ENCODE measurements at regions not wholly inside any gene's neighbourhood (a gene's known extent, or its start where the extent isn't known, plus 50 kb on each side); places are given as distances from the start of the nearest gene placed in this dataset.
A peak's percentile ranks its signal among the peaks of the same experiment; 100 is the strongest.
"Not testable (repeated sequence)": the region's sequence is repeated elsewhere in the genome, so short reads cannot be mapped to it uniquely, and the experiment has no call there.

DNA sequence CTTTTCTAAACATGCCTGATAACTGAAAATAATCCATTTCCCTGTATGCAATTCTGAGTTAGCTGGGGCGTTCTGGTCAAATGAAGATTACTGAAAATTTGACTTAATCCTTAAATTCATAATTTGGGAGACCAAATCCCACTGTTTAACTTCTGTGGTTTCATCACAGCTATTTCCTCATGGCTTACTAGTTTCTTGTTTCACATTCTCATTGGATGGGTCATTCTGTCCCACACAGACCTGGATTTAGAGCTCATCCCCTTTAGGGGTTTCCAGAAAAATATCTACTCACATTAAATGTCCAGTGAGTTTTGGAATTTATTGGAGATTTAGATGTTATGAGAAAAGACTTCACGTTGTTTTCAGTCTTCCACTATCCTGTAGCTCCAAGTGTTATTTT, 709.3 kb upstream of the KLHL1 start:
- DNase-seq (ENCODE audit: extremely low read depth, low read depth), result no peak

DNA sequence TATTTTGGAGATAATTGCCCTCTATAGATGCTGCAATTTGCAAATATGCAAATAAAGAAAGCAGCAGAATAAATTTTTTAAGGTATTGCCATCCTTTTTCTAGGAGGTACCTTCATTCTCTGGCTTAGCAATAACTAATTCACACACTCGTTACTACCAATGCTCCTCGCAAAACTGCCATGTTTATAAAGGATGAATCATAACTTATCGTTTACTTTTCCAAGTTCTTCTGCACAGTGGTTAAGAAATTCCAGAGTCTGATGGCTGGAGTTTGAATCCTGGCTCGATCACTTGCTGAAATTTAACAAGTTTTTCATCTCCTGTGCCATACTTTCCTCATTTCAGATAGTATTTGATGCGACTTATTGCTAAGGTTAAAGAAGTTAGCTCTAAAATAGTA, 708.6 kb upstream of the KLHL1 start:
- DNase-seq (ENCODE audit: extremely low read depth, low read depth), result peak; percentile 22

DNA sequence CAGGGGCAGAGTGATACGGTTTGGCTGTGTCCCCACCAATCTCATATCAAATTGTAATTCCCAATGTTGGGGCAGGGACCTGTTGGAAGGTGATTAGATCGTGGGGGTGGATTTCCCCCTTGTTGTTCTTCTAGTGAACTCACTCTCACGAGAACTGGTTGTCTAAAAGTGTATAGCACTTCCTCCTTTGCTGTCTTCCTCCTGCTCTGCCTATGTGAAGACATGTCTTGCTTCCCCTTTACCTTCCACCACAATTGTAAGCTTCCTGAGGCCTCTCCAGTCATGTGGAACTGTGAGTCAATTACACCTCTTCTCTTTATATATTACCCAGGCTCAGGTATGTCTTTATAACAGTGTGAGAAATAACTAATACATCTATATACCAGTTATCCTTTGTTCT, 706.4 kb upstream of the KLHL1 start:
- DNase-seq (ENCODE audit: extremely low read depth, low read depth), result no peak

DNA sequence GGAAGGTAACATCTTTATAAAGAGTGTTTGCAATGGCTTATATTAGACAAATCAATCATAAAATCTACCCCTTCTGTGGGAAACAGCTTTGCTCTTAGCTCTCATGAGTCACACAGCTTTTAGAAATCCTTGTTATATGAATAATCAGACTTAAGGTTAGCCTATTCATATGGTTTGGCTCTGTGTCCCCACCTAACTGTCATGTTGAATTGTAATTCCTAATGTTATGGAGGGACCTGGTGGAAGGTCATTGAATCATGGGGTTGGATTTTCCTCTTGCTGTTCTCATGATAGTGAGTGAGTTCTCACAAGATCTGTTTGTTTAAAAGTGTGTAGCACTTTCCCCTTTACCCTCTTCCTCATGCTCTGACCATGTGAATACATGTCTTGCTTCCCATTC, 704.2 kb upstream of the KLHL1 start:
- no peak for DNase-seq (ENCODE audit: extremely low read depth, low read depth)

DNA sequence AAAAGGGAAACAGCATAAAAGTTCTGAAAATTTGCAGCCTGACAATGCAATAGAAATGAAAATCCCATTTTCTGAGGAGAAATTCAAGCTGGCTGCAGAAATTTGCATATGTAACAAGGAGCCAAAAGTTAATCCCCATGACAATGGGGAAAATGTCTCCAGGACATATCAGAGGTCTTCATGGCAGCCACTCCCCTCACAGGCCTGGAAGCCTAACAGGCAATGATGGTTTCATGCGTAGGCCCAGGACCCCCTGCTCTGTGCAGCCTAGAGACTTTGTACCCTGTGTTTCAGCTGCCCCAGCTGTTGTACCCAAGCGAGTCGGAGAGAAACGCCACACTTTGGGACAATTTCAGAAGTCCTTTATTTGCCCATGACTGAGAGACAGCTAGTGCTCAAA, 701.3 kb upstream of the KLHL1 start:
- DNase-seq (ENCODE audit: extremely low read depth, low read depth), result no peak

DNA sequence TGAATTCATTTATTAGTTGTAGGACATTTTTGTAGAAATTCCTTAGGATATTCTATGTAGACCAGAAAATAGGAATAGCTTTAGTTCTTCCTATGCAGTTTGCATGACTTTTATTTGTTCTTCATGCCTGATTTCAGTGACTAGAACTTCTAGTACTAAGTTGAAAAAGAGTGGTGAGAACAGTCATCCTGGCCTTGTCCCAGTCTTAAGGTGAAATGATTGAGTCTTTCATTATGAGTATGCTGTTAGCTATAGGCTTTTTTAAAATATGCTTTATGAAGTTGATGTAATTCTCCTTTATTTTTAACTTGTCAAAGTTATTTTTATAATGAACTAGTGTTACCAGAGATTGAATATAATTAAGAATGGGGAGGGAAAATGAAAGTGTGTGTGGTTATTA, 690.1 kb upstream of the KLHL1 start:
- no peak for DNase-seq (ENCODE audit: extremely low read depth, low read depth)

DNA sequence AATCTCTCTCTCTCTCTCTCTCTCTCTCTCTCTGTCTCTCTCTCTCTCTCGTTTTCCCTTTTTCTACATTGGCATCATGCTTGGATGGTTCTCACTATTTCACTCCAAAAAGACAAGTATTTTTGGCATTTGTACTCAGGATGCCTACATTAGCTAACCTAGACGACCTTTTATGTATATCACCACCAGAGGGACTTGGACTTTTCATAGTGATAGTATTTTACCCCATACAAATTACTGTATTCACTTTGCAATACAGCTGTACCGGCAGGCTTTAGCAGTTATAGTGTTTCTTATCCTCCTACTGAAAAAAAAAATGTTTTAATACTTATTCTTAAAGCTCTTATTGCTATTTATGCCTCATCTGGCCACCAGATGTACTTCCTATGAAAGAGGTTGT, 687.2 kb upstream of the KLHL1 start:
- DNase-seq (ENCODE audit: extremely low read depth, low read depth), result no peak

DNA sequence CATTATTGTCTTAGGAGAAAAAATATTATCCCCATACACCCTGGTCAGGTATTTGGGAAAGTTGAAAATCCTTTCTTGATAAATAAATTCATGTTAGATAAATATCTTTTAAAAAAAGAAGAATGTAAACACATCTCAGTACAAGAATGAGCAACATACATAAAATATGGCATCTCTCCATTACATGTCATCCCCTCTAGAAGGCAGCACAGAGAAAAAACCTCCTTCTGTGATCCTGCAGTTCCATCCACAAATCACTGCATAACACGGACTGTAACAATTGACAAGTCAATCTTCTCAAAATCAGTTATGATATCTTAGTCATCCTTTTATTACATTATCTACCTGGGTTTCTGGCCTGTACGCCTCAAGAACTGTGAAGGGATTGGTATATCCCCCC, 683.9 kb upstream of the KLHL1 start:
- no peak for DNase-seq (ENCODE audit: extremely low read depth, low read depth)

DNA sequence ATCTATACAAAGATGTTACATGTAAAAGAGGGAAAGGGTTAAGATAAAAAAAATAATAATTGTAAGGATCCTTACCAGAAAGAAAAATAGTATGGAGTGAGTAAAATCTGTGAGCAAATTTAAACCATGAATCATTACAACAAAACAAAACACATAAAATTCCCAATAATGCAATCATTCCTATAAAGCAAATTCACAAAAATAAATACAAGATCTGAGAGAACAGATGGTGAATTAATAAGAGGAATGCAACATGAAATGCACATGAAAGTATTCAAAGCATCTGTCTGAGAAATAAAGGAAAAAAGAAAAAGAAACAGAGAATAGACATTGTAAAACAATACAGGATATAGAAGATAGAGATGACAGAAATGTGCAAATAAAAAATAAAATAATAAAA, 681.5 kb upstream of the KLHL1 start:
- no peak for DNase-seq (ENCODE audit: extremely low read depth, low read depth)

DNA sequence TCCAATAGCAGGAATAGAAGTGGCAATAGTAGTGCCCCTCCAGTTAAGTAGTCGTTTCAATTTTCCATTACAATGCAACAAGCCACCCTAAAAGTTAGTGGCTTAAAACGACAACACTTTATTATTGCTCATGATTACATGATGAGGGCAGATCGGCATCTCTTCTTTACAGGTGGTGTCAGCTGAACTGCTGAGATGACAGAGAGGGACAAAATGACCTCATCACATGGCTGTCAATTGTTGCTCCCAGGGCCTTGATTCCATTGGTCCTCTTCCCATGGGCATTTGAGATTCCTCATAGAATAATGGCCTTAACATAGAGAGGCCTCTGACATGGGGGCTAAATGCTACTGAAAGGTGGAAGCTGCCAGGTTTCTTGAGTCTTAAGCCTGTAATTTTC, 679.8 kb upstream of the KLHL1 start:
- DNase-seq (ENCODE audit: extremely low read depth, low read depth), result no peak

DNA sequence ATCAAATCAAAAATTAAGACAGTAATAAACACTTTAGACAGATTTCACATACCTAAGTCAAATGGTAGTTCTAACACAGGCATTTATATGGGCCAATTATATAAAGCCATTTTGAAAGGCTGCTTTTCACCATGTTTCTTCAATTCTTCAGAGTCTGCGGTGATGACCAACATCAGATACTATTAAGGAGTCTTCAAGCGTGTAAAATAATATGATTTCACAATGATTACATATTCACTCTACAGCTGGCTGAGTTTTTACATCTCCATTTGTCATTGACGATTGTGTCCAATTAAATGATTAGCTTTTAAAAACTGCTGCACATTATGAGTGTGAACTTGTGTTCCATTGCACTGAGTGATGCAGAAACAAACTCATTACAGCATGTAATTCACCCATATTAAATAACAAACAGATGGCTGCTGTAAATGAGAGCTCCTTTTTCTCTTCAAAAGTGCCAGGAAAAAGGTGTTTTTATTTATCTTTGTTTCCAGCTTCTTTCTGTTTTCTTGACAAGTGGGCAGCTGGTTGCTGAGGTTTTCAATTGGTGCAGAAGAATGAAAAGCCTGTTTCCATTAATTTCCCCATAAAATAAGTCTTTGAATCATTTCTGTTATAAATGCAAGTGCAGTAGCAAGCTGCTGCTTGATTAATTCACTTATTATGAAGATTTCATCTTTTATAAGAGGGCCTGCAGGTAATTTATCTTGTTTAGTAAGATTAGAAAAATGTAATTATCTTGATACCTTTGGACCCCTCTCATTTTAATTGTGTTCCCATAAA, 676.1 kb upstream of the KLHL1 start:
- no peak for DNase-seq (ENCODE audit: extremely low read depth, low read depth)

DNA sequence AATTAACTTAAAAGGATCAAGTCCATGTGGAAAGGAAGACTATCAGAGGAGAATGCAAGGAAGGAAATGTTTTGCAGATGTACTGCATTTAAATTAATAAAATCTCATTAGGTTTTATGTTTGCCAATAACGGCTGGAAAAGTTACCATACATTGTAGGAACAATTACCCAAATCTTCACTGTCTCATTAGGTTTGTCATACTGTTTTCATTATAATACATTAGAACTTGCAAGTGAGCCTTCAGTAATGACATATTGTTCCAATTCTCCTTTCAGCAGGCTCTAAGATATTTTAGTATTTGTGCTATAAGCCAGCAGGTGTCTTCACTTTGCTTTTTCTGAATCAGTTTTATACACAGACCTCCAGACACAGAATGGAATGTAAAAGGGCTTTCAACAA, 661.6 kb upstream of the KLHL1 start:
- DNase-seq (ENCODE audit: extremely low read depth, low read depth), result no peak

DNA sequence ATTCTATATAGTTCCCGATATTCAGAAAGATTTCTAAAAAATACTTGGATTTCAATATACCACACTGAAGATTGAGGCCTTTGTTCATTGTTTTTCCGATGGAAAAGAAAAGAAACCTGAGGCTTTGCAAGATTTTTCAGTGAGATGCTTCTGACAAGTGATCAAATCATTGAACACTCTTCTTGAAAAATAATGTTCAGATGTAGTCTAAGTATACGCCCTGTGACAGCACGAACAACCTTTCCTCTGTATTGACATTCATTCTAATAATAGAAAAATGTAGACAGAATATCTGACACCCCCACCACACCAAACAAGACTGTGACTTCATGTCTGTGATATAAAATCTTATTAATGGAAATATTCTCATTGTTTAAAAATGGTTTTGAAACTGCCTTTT, 650.7 kb upstream of the KLHL1 start:
- no peak for DNase-seq (ENCODE audit: extremely low read depth, low read depth)

DNA sequence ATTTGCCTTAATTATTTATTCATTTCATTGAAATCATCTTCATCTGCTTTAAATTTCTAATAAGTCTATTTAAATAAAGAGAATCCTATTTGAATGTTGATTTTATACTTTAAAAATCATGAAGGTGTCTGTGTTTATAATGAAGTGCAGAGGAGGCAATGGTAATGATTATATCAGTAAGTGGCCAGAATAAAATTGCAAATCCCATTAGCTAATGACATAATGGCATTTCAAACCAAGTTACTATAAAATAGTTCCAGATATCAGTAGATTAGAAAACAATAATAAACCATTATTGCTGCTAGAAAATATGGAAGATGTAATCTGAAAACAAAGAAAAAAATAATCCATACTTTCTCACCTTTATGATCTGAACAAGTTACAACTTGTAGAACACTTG, 647.8 kb upstream of the KLHL1 start:
- DNase-seq (ENCODE audit: extremely low read depth, low read depth), result no peak

DNA sequence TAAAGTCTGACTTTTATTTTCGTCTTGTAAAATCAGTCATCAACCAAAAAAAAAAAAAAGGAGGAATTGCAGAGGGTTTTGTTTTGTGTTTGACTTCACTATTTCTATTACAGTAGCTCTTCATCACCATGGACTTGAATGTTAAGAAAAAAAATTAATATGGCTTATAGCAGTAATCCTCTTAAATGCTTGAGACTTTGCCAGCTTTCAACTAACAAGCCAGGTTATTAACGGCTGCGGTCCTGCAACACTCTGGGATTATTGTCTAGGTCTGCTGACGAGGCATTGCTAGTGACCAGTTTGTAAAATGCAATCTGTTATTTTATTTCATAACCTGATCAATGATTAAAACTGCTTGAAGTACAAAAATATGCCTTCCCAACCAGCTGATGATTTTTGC, 647.2 kb upstream of the KLHL1 start:
- no peak for DNase-seq (ENCODE audit: extremely low read depth, low read depth)

DNA sequence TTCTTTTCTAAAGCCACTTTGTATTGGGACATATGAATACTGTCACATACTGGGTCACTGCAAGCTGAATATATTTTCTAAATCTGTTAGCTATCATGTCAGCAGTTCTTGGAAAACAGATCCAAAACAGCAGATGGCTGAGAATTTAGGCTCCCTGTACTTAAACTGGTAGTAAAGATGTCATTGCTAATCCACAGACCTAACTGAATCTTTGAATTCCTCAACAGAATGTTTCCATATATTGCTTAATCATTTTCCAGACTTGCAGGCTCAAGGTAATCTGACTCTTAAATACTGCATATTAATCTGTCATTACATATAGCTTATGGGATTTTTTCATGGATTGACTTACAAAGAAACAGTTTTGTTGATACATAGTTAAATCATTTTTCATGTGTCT, 639.0 kb upstream of the KLHL1 start:
- DNase-seq (ENCODE audit: extremely low read depth, low read depth), result no peak

DNA sequence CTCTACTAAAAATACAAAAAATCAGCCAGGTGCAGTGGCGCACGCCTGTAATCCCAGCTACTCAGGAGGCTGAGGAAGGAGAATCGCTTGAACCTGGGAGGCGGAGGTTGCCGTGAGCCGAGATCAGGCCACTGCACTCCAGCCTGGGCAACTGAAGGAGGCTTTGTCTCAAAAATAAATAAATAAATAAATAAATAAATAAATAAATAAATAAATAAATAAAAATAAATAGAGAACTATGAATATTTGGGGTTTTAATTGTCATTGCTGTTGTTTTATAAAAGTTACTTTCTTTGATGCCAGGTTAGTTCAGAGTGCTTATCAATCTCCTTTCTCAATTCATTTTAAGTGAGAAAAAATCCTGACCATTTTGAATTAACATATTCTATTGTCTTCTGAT, 638.2 kb upstream of the KLHL1 start:
- not testable (repeated sequence) for DNase-seq (ENCODE audit: extremely low read depth, low read depth)

DNA sequence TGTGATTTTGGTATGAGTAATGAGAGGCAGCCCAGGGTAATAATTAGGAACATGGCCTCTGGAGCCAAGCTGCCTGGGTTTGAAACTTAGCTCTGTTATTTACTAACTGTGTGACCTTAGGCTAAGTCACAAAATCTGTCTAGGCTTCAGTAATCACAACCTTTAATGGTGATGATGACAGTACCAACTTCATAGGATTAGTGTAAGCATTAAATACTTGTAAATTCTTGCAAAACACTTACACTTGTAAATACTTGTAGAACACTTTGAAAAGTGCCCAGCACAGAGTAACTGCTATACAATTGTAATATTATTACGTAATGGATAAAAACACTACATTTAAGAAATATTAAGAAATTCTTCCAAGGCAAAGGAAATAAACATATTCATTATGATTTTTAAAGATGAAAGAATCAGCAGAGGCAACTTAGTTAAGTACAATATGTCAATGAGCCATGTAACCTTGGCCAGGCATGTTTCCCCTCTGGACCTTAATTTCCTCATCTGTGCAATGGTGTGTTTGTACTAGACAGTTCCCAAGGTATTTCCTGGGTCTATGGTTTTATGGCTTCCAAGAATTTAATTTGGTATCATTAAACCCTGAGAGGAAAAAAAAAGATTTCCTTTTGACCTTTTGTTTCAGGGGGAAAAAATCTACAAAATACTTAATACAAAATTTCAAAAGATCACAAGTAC, 628.5 kb upstream of the KLHL1 start:
- DNase-seq (ENCODE audit: extremely low read depth, low read depth), result no peak

DNA sequence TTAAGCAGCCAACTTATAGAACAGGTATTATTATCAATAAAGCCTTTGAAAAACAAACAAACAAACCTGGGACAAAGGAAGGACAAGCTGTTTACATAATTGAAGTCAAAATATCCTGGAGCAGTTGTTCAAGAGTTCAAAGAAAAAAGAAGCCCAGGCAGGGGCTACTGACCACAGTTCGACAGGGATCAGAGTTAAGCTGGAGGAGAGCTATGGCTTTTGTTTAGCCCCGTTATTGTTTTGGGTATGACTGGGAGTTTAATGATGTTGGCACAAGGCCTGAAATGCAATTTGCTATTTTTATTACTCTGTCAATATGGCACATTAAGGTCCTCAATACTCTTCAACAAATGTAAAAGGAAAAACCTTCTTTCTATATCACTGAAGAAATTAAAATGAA, 624.4 kb upstream of the KLHL1 start:
- DNase-seq (ENCODE audit: extremely low read depth, low read depth), result no peak

DNA sequence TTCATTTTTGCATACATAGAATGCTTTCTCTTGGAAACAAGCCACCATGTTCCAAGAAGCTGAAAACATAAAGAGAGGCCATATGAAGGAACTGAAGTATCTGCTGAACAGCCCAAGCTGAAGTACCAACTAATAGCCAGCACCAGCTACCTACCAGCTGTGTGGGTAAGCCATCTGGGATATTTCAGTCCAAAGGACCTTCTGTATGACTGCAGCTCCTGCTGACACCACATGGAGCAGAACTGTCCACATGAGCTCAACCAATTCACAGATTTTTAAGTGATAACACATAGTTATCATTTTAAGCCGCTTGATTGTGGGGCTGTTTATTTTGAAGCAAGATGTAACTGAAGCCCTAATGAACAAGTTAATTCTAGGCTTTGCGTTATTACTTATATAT, 621.1 kb upstream of the KLHL1 start:
- no peak for DNase-seq (ENCODE audit: extremely low read depth, low read depth)

DNA sequence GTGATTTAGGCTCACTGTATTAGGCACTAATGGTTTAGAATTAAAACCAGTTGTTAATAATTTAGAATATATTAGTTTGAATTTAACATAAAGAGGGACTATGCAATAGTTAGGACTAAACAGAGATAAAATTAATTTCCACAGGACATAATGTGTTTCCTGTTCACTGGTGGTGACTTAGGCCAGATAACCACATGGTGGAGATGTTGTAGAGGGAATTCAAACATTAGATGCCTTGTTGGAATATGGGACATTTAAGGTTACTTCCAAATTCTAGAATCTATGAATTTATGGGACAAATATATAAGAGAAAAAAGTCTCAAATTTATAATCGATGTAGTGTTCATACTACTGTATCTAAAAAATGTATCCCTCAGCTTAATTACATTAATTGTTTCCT, 615.5 kb upstream of the KLHL1 start:
- peak; percentile 4 for DNase-seq (ENCODE audit: extremely low read depth, low read depth)

DNA sequence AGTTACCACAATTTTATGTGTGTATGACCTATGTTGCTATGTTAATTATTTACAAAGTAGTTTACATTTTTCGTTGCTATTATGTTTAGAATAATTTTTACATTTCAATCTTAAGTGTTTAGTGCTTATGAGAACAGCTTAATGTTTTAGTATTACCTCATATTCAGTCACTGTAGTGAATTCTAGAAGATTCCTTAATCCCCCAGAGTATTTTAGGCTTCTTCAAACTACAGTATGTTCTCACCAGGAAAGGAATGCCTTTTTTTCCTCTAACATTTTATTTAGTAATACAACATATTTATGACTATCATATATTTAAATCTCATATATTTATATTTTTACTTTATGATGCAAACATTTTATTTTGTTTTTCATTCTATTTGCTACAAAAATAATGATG, 612.1 kb upstream of the KLHL1 start:
- DNase-seq (ENCODE audit: extremely low read depth, low read depth), result no peak

DNA sequence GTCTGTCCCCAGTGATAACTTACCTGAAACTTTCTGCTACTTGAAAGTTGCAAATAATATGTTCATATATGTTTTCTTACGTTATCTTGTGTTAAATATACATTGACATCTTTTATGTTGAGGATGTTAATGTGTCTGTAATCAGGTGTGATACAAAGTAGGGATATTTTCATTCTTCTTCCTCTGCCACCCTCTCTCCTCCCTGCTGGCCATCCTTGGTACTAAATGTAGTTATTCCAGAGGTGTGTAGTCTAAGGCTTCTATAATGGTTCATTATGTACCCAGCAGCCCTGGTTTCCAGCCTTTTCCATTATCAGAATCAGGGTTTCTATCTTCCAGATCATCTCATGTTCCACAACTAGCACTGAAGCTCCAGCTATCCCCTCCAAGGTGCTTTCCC, 606.7 kb upstream of the KLHL1 start:
- DNase-seq (ENCODE audit: extremely low read depth, low read depth), result no peak

Data from NCI-H460 (cell line).